ENCODE measurements at regions not wholly inside any gene's neighbourhood (a gene's known extent, or its start where the extent isn't known, plus 50 kb on each side); places are given as distances from the start of the nearest gene placed in this dataset.

GRCh38 chr3:76138921-76139320, 353.6 kb upstream of the ZNF717 start:
- Histone ChIP-seq H2BK120ac (replicated peaks; ENCODE audit: low read depth, low read length) (no peak overlapping the region), H3K23me2 (ENCODE audit: low read depth, low read length) (no peaks in the 10 kb centered on the region), H2BK15ac (ENCODE audit: low read length) (no peak overlapping the region), H3K4ac (replicated peaks; ENCODE audit: insufficient read length, low read depth, low read length) (no peak overlapping the region), H4K91ac (replicated peaks; ENCODE audit: insufficient read length, low read length) (no peak overlapping the region), H3K9ac (replicated peaks in 1 of 4; ENCODE audit: extremely low read depth in 1 of 4, low read depth in 3 of 4, low read length in 3 of 4) (no peak overlapping the region), H4K5ac (ENCODE audit: insufficient read length, low read depth, low read length) (no peak overlapping the region), H3K4me1 (replicated peaks in 1 of 4; ENCODE audit: control insufficient read depth in 3 of 4, insufficient read depth in 4 of 4, low read length in 3 of 4) (no peaks in the 10 kb centered on the region; a peak in 1 of 7 replicates), H2BK20ac (ENCODE audit: low read length) (no peak overlapping the region), H3K27ac (ENCODE audit: low read depth, low read length) (no peak overlapping the region), H3K79me2 (ENCODE audit: control insufficient read depth in 1 of 2, insufficient read depth in 2 of 2, low read length in 2 of 2) (no peaks in the 10 kb centered on the region), H4K20me1 (replicated peaks in 1 of 2; ENCODE audit: control insufficient read depth in 1 of 2, insufficient read depth in 2 of 2, low read length in 2 of 2) (no peaks in the 10 kb centered on the region), H3K79me1 (ENCODE audit: low read depth, low read length) (no peaks in the 10 kb centered on the region), H3K18ac (ENCODE audit: extremely low read depth, low read length) (no peak overlapping the region), H3K23ac (ENCODE audit: insufficient read length) (no peak overlapping the region), H3K4me2 (ENCODE audit: insufficient read depth in 1 of 2, low read depth in 2 of 2, low read length in 2 of 2) (no peak overlapping the region), H4K8ac (ENCODE audit: extremely low read depth, insufficient read depth, low read length) (no peak overlapping the region), H2AFZ (ENCODE audit: low read length) (0 out of 2 replicates have a peak overlapping the region, but pooled peaks have one; percentile 9), H2AK5ac (ENCODE audit: low read depth, low read length) (no peak overlapping the region), H3K4me3 (ENCODE audit: extremely low read depth in 1 of 4, insufficient read depth in 2 of 4, low read depth in 3 of 4, low read length in 4 of 4) (no peak overlapping the region), H3K27me3 (replicated peaks in 1 of 4; ENCODE audit: control insufficient read depth in 3 of 4, extremely low read depth in 1 of 4, insufficient read depth in 3 of 4, low read length in 3 of 4) (no peaks in the 10 kb centered on the region), H2BK5ac (ENCODE audit: low read depth, low read length) (no peak overlapping the region), H3K14ac (ENCODE audit: insufficient read length) (no peak overlapping the region), H3K56ac (replicated peaks; ENCODE audit: insufficient read length, low read depth, low read length) (no peak overlapping the region), H2BK12ac (ENCODE audit: low read depth, low read length) (no peak overlapping the region), H3K36me3 (ENCODE audit: control insufficient read depth in 2 of 4, insufficient read depth in 4 of 4, low read length in 3 of 4) (no peaks in the 10 kb centered on the region), H3K9me3 (ENCODE audit: insufficient read depth in 2 of 2, low read depth in 1 of 2, low read length in 1 of 2) (no peaks in the 10 kb centered on the region)
- CTCF ChIA-PET (ENCODE audit: partially characterized antibody) = no interaction called here
- 100% methylated on average over 2 of the region's 2 CpGs; no CpG with 5 or more reads in 1 of the 2 experiments for WGBS, 2 experiments (ENCODE audit: extremely low coverage in 1 of 2, insufficient coverage in 1 of 2, insufficient read length in 1 of 2, insufficient replicate concordance in 2 of 2, low coverage in 1 of 2, low lambda C conversion rate in 2 of 2, missing lambda C conversion rate in 1 of 2)
- FAIRE-seq (no peak), DNase-seq (ENCODE audit: low read depth in 1 of 2, low spot score in 2 of 2) (no peak)
- POLR2A ChIA-PET (ENCODE audit: partially characterized antibody) = interaction anchor here (0.5 kb wide), 1 partner anchor 195 kb away, joined by 4 read pairs; no protein-coding TSS in a partner anchor
- no peak for TF ChIP-seq NRF1 (IDR thresholded peaks at IDR 0.05; ENCODE audit: low read depth, low read length)
- no peak for TF ChIP-seq TAF1 (IDR thresholded peaks at IDR 0.05; ENCODE audit: low read depth, low read length)

Data from H1 (cell line).